Hematopoietic multipotent progenitor cell (in vitro differentiated cells): ENCODE measurements at regions not wholly inside any gene's neighbourhood (a gene's known extent, or its start where the extent isn't known, plus 50 kb on each side); places are given as distances from the start of the nearest gene placed in this dataset.
A peak's percentile ranks its signal among the peaks of the same experiment; 100 is the strongest.

Experiments
- DNase-seq, 3 donors: peaks; one replicate each; pipeline ENCODE4 v3.0.0-alpha.2; 2011 to 2015; ENCODE audit warnings: low read depth in 2 of 3, low spot score in 2 of 3

- no peak for DNase-seq
Measured at GRCh38 chr4:23741681-23742191, 148.1 kb downstream of the PPARGC1A start.

- DNase-seq, result no peak
Measured at GRCh38 chr4:23737571-23737970, 152.3 kb downstream of the PPARGC1A start.

GRCh38 chr4:23736466-23736865 lies 153.4 kb downstream of the PPARGC1A start:
- no peak for DNase-seq

GRCh38 chr4:23734000-23734399 lies 155.8 kb downstream of the PPARGC1A start:
- no peak for DNase-seq

GRCh38 chr4:23733476-23733875 lies 156.4 kb downstream of the PPARGC1A start:
- no peak for DNase-seq

- DNase-seq, result no peak
Measured at GRCh38 chr4:23730998-23731397, 158.8 kb downstream of the PPARGC1A start.

- DNase-seq, result no peak
Measured at GRCh38 chr4:23728971-23729370, 160.9 kb downstream of the PPARGC1A start.

- no peak for DNase-seq
Measured at GRCh38 chr4:23728393-23728792, 161.5 kb downstream of the PPARGC1A start.

GRCh38 chr4:23720556-23720955 lies 169.3 kb downstream of the PPARGC1A start:
- DNase-seq, result no peak

- DNase-seq, result no peak
Measured at GRCh38 chr4:23718435-23718834, 171.4 kb downstream of the PPARGC1A start.

GRCh38 chr4:23717528-23718248 lies 172.2 kb downstream of the PPARGC1A start:
- DNase-seq, result peak in 2 of 3 donors; percentile 13 to 23

GRCh38 chr4:23710298-23710697 lies 179.5 kb downstream of the PPARGC1A start:
- no peak for DNase-seq

GRCh38 chr4:23707652-23708026 lies 182.2 kb downstream of the PPARGC1A start:
- DNase-seq, result no peak

- DNase-seq, result no peak
Measured at GRCh38 chr4:23706972-23707651, 182.7 kb downstream of the PPARGC1A start.

GRCh38 chr4:23700197-23700596 lies 189.7 kb downstream of the PPARGC1A start:
- DNase-seq, result no peak

- no peak for DNase-seq
Measured at GRCh38 chr4:23697722-23698121, 192.1 kb downstream of the PPARGC1A start.

- DNase-seq, result no peak
Measured at GRCh38 chr4:23697001-23697528, 192.8 kb downstream of the PPARGC1A start.

GRCh38 chr4:23686169-23686897 lies 203.5 kb downstream of the PPARGC1A start:
- no peak for DNase-seq

- no peak for DNase-seq
Measured at GRCh38 chr4:23685471-23685870, 204.4 kb downstream of the PPARGC1A start.

GRCh38 chr4:23680671-23681518 lies 209.0 kb downstream of the PPARGC1A start:
- peak in 1 of 3 donors; percentile 2 for DNase-seq
